Ovary (tissue), 7 donors: ENCODE measurements at regions not wholly inside any gene's neighbourhood (a gene's known extent, or its start where the extent isn't known, plus 50 kb on each side); places are given as distances from the start of the nearest gene placed in this dataset. TPM values are rescaled to one million over a fixed set of nuclear protein-coding genes. Genes with fewer than 3 reads are reported as not detected.

Experiments used
- DNase-seq, 5 donors: peaks; one replicate each; pipeline ENCODE4 v3.0.0-alpha.2; 2019 to 2020
- H3K27ac ChIP-seq, 2 donors: fragments of 200-600 bp; one replicate each; pipeline versions ENCODE4 v1.5.1 to v1.8.0; 2019 to 2022
- H3K27me3 ChIP-seq: fragments of 200-600 bp; one replicate; pipeline ENCODE4 v1.8.0; 2022
- H3K36me3 ChIP-seq: fragments of 200-600 bp; sonication (generic); one replicate; pipeline ENCODE4 v1.5.1; 2019
- H3K4me1 ChIP-seq: one replicate; pipeline ENCODE4 v1.8.1; 2013; ENCODE audit warnings: mild to moderate bottlenecking, moderate library complexity; ENCODE audit not compliant: insufficient read depth
- H3K4me3 ChIP-seq: fragments of 200-600 bp; sonication (generic); one replicate; pipeline ENCODE4 v1.5.1; 2017
- H3K9me3 ChIP-seq, 2 donors: fragments of 200-600 bp in 1 of 2; sonication (generic) in 1 of 2; one replicate each; pipeline versions ENCODE4 v1.5.1 to v1.8.1; 2013 to 2019; ENCODE audit warnings: mild to moderate bottlenecking in 1 of 2, moderate library complexity in 1 of 2
- EP300 ChIP-seq: sonication (generic); formaldehyde crosslinking; IDR thresholded peaks from one replicate; pipeline ENCODE4 v1.6.1; 2017; ENCODE audit warnings: antibody characterized with exemption
- POLR2A ChIP-seq: fragments of 450-650 bp; IDR thresholded peaks from one replicate; pipeline ENCODE4 v1.6.1; 2017; ENCODE audit warnings: antibody characterized with exemption, mild to moderate bottlenecking, moderate library complexity
- WGBS, 3 donors: extraction: QIAGEN DNeasy Blood & Tissue Kit in 1 of 3; methylation state at CpG; one replicate each; pipeline versions ENCODE4 v1.1.5 to v1.1.7; 2013 to 2017; 5-methylcytosine and 5-hydroxymethylcytosine counted together
- intact Hi-C, 4 donors: fragments of 100-400 bp; cut with DNase I; formaldehyde crosslinking; loops; one replicate each; pipeline versions ENCODE4 v1.11.0 to v1.15.1; 2022 to 2023
- small RNA-seq: library from RNA; depleted of rRNA; stranded (forward); fragments of <200 nt; gene quantifications from one replicate; pipeline ENCODE3, GENCODE V24; 2016
- TF ChIP-seq, protein P1 (sequence below), 3 donors: fragments of 450-650 bp in 2 of 3; fragments of 200-600 bp in 1 of 3; IDR thresholded peaks; one replicate each; pipeline versions ENCODE4 v1.5.1 to v1.8.0; 2016 to 2022; ENCODE audit warnings: antibody characterized with exemption in 3 of 3, mild to moderate bottlenecking in 1 of 3
- donor health status: DM: no; HTN: no; CAD: no; lungs with moderate emphysema.
- donor health status: DM: no; HTN: no; CAD: no.
- donor health status: Bipolar disorder and iron deficiency.
- donor health status: DM: no; HTN: no; CAD: no.
- donor health status: DM: yes; HTN: yes; CAD: no.

- Histone ChIP-seq H3K27me3 (no peaks in the 10 kb centered on the region), H3K9me3 (no peaks in the 10 kb centered on the region), H3K4me1 (peaks cover 2% of the 10 kb centered on the region), H3K36me3 (no peaks in the 10 kb centered on the region), H3K4me3 (no peak overlapping the region), H3K27ac (no peak overlapping the region)
- 84 to 92% (median 88%) methylated on average over 11 of the region's 11 CpGs for WGBS, 3 donors
- DNase-seq = no peak
- TF ChIP-seq EP300 (no peak), POLR2A (no peak)
- TF ChIP-seq, protein P1, sequence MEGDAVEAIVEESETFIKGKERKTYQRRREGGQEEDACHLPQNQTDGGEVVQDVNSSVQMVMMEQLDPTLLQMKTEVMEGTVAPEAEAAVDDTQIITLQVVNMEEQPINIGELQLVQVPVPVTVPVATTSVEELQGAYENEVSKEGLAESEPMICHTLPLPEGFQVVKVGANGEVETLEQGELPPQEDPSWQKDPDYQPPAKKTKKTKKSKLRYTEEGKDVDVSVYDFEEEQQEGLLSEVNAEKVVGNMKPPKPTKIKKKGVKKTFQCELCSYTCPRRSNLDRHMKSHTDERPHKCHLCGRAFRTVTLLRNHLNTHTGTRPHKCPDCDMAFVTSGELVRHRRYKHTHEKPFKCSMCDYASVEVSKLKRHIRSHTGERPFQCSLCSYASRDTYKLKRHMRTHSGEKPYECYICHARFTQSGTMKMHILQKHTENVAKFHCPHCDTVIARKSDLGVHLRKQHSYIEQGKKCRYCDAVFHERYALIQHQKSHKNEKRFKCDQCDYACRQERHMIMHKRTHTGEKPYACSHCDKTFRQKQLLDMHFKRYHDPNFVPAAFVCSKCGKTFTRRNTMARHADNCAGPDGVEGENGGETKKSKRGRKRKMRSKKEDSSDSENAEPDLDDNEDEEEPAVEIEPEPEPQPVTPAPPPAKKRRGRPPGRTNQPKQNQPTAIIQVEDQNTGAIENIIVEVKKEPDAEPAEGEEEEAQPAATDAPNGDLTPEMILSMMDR (IDR thresholded peaks at IDR 0.05) = no peak
- intact Hi-C loops = no loop called here
These were observed 136.7 kb downstream of the ZDHHC20 start for GRCh38 chr13:21322327-21322965.

Small RNA genes lying in the stretch of these regions (small RNA-seq; reads per million reads assigned to genes)
- not detected for gene AL158032.2
